GM18873 (cell line): ENCODE measurements at regions not wholly inside any gene's neighbourhood (a gene's known extent, or its start where the extent isn't known, plus 50 kb on each side); places are given as distances from the start of the nearest gene placed in this dataset.
"Not testable (repeated sequence)": the region's sequence is repeated elsewhere in the genome, so short reads cannot be mapped to it uniquely, and the experiment has no call there.

Source experiments
- ATAC-seq: cut with Tn5 transposase; IDR thresholded peaks from one replicate; pipeline ENCODE4 v1.9.1; 2021; ENCODE audit warnings: mild to moderate bottlenecking, moderate library complexity, moderate number of reproducible peaks; ENCODE audit not compliant: unreplicated experiment, low FRiP score

- ATAC-seq, result no peak
These were observed 1411.5 kb downstream of the SLITRK5 start for GRCh38 chr13:89082623-89083022.

GRCh38 chr13:89088107-89088506, 1416.9 kb downstream of the SLITRK5 start:
- not testable (repeated sequence) for ATAC-seq

- no peak for ATAC-seq
These were observed 1426.8 kb downstream of the SLITRK5 start for GRCh38 chr13:89097994-89098393.

- ATAC-seq, result no peak
These were observed 1442.6 kb downstream of the SLITRK5 start for GRCh38 chr13:89113744-89114143.

GRCh38 chr13:89115307-89115706, 1444.1 kb downstream of the SLITRK5 start:
- no peak for ATAC-seq

GRCh38 chr13:89136678-89137077, 1465.5 kb downstream of the SLITRK5 start:
- no peak for ATAC-seq

GRCh38 chr13:89150362-89150761, 1479.2 kb downstream of the SLITRK5 start:
- no peak for ATAC-seq

GRCh38 chr13:89153941-89154340, 1482.8 kb downstream of the SLITRK5 start:
- no peak for ATAC-seq

- ATAC-seq, result no peak
These were observed 1491.9 kb downstream of the SLITRK5 start for GRCh38 chr13:89163096-89163495.

- no peak for ATAC-seq
These were observed 1494.5 kb downstream of the SLITRK5 start for GRCh38 chr13:89165685-89166084.

GRCh38 chr13:89169951-89170350, 1498.8 kb downstream of the SLITRK5 start:
- no peak for ATAC-seq

GRCh38 chr13:89181041-89181440, 1509.9 kb downstream of the SLITRK5 start:
- ATAC-seq, result no peak

GRCh38 chr13:89199138-89199537, 1528.0 kb downstream of the SLITRK5 start:
- no peak for ATAC-seq

GRCh38 chr13:89204435-89204834, 1533.3 kb downstream of the SLITRK5 start:
- no peak for ATAC-seq

GRCh38 chr13:89205856-89206520, 1534.8 kb downstream of the SLITRK5 start:
- ATAC-seq, result no peak

GRCh38 chr13:89212186-89212585, 1541.0 kb downstream of the SLITRK5 start:
- no peak for ATAC-seq

- ATAC-seq, result no peak
These were observed 1543.0 kb downstream of the SLITRK5 start for GRCh38 chr13:89214185-89214584.

- not testable (repeated sequence) for ATAC-seq
These were observed 1544.1 kb downstream of the SLITRK5 start for GRCh38 chr13:89215319-89215718.

- ATAC-seq, result no peak
These were observed 1546.6 kb downstream of the SLITRK5 start for GRCh38 chr13:89217813-89218212.

GRCh38 chr13:89221557-89222158, 1550.5 kb downstream of the SLITRK5 start:
- no peak for ATAC-seq

GRCh38 chr13:89227356-89227755, 1556.2 kb downstream of the SLITRK5 start:
- ATAC-seq, result no peak

GRCh38 chr13:89238496-89238895, 1567.3 kb downstream of the SLITRK5 start:
- no peak for ATAC-seq
